CD4-positive, CD25-positive, alpha-beta regulatory T cell (primary cell): ENCODE measurements at regions not wholly inside any gene's neighbourhood (a gene's known extent, or its start where the extent isn't known, plus 50 kb on each side); places are given as distances from the start of the nearest gene placed in this dataset.

Experiments used
- ATAC-seq, 2 donors: fragments of 150-1000 bp; cut with Tn5 transposase; one replicate each; pipeline ENCODE4 v1.10.0; 2021; ENCODE audit warnings: low read depth in 2 of 2, moderate number of reproducible peaks in 2 of 2, moderate library complexity in 1 of 2
- DNase-seq, 3 donors: peaks; one replicate each; pipeline versions ENCODE4 v3.0.0 to v3.0.0-alpha.2; 2012 to 2022; ENCODE audit warnings: mixed read lengths in 1 of 3
- H3K27ac ChIP-seq: one replicate; pipeline ENCODE4 v1.7.0; 2013; ENCODE audit warnings: mild to moderate bottlenecking, low read length; ENCODE audit not compliant: insufficient read depth, poor library complexity, severe bottlenecking
- H3K27me3 ChIP-seq: one replicate; pipeline ENCODE4 v1.7.0; 2013; ENCODE audit warnings: low read length; ENCODE audit not compliant: control insufficient read depth, insufficient read depth
- H3K36me3 ChIP-seq: one replicate; pipeline ENCODE4 v1.7.0; 2013; ENCODE audit warnings: mild to moderate bottlenecking, low read length, moderate library complexity; ENCODE audit not compliant: control insufficient read depth, insufficient read depth
- H3K4me1 ChIP-seq: 2 replicates; pipeline ENCODE4 v1.7.0; 2013; ENCODE audit warnings: mild to moderate bottlenecking, low read length; ENCODE audit not compliant: insufficient read depth, control insufficient read depth, poor library complexity, severe bottlenecking
- H3K4me3 ChIP-seq: one replicate; pipeline ENCODE4 v1.7.0; 2013; ENCODE audit warnings: low read depth, mild to moderate bottlenecking, low read length, moderate library complexity
- H3K9me3 ChIP-seq, 2 experiments: 1 replicate in 1 of 2; 2 replicates in 1 of 2; pipeline ENCODE4 v1.7.0; 2013; ENCODE audit warnings: low read length in 2 of 2, mild to moderate bottlenecking in 1 of 2, moderate library complexity in 1 of 2; ENCODE audit not compliant: control insufficient read depth in 2 of 2
- H3K27ac Mint-ChIP-seq, 3 donors: one replicate each; pipeline ENCODE4 v1.8.0; 2020 to 2022; ENCODE audit warnings: mild to moderate bottlenecking in 3 of 3, mixed read lengths in 3 of 3, moderate library complexity in 2 of 3
- H3K27me3 Mint-ChIP-seq: one replicate; pipeline ENCODE4 v1.8.0; 2022; ENCODE audit warnings: mild to moderate bottlenecking, mixed read lengths
- H3K36me3 Mint-ChIP-seq: one replicate; pipeline ENCODE4 v1.8.0; 2020; ENCODE audit warnings: mixed read lengths
- H3K4me1 Mint-ChIP-seq, 4 donors: one replicate each; pipeline ENCODE4 v1.8.0; 2020 to 2022; ENCODE audit warnings: mixed read lengths in 4 of 4, mild to moderate bottlenecking in 1 of 4
- H3K4me3 Mint-ChIP-seq, 4 donors: one replicate each; pipeline ENCODE4 v1.8.0; 2020 to 2022; ENCODE audit warnings: mild to moderate bottlenecking in 4 of 4, mixed read lengths in 4 of 4, moderate library complexity in 3 of 4
- H3K9me3 Mint-ChIP-seq, 7 donors: one replicate each; pipeline ENCODE4 v1.8.0; 2020 to 2022; ENCODE audit warnings: mixed read lengths in 7 of 7, mild to moderate bottlenecking in 3 of 7, moderate library complexity in 2 of 7

DNA sequence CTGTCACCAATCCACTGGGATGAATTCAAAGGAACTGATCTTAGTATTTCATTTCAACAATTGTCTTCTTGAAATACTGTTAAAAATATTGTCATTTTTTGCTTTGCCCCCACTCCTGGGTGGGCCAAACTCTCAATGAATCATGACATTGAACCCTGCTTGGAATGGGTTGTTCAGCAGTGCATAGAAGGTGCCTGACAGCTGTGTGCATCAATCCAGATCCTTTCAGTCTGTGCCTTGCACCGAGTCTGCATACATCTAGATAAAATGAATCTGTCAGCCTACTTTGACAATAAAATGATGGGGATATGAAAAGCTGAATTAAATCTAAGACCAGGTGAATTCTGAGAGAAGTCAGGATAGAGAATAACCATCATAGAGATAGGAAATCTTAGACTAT, 706.6 kb downstream of the CBLN2 start:
- no peaks in the 10 kb centered on the region for H3K36me3 ChIP-seq
- no peaks in the 10 kb centered on the region for H3K9me3 ChIP-seq
- no peaks in the 10 kb centered on the region for H3K27me3 Mint-ChIP-seq
- H3K4me3 Mint-ChIP-seq, result no peak overlapping the region
- H3K36me3 Mint-ChIP-seq, result no peaks in the 10 kb centered on the region
- no peak overlapping the region for H3K27ac ChIP-seq
- no peaks in the 10 kb centered on the region for H3K27me3 ChIP-seq
- no peaks in the 10 kb centered on the region for H3K4me1 Mint-ChIP-seq
- H3K4me1 ChIP-seq, result no peaks in the 10 kb centered on the region
- no peak for ATAC-seq
- no peak overlapping the region for H3K27ac Mint-ChIP-seq
- peaks cover 0 to 6% (median 3%) of the 10 kb centered on the region in 7 donors for H3K9me3 Mint-ChIP-seq
- no peak for DNase-seq
- H3K4me3 ChIP-seq, result no peak overlapping the region

DNA sequence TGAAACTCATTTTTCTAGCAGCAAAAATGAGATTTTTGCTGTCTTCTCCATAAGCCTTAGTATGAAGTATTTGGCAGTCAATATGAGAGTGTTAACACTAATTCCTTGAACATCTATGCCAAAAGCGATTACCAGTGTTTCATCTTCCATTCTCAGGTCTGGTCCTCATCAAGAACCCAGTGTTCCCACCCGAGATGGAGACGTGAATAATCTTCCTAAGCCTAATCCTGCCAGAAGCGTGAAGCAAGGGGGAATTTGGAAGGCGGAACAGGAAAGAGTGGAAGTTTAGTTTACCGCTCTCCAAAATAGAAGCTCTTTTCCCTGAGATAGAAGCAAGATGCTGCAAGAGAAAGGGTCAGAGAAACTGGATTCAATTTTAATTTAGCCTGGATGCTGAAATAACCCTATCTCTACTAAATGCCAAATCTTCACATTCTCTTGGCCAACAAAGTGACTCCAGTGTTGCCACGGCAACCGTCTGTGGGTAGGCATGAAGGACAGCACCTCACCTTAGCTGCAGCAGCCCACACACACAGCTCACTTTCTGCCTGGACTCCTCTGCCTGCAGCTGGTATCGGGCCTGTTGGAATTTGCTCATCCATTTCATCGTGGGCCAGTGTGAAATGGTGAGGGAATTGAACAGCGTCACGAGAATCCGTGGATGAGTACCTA, 711.1 kb downstream of the CBLN2 start:
- Histone ChIP-seq H3K36me3 (no peaks in the 10 kb centered on the region), H3K9me3 (no peaks in the 10 kb centered on the region), H3K4me3 (no peak overlapping the region), H3K4me1 (no peaks in the 10 kb centered on the region), H3K27me3 (no peaks in the 10 kb centered on the region), H3K27ac (no peak overlapping the region)
- Mint-ChIP-seq H3K4me1 (no peaks in the 10 kb centered on the region), H3K4me3 (no peak overlapping the region), H3K9me3 (peaks cover 0 to 6% (median 2%) of the 10 kb centered on the region in 7 donors), H3K27ac (no peak overlapping the region), H3K27me3 (no peaks in the 10 kb centered on the region), H3K36me3 (no peaks in the 10 kb centered on the region)
- ATAC-seq, result no peak
- DNase-seq, result no peak

DNA sequence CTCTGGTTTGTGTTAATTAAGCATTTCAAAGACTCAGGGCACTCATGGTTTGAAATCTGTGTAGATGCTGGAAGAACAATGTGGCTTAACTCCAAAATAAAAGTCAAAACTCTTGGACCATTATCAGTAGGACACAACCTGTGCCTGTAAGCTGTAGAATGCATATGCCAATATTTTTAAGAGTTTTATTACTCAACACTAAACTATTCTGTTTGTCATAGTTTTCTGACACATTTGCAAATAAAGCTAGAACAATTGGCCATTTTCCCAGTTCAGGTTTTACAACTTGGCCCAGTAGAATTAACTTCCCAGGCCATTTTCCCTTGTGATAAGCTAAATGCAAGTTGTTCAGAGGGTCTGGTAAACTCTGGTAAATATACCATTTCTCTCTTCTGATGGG, 713.1 kb downstream of the CBLN2 start:
- no peaks in the 10 kb centered on the region for H3K36me3 Mint-ChIP-seq
- Histone ChIP-seq H3K36me3 (no peaks in the 10 kb centered on the region), H3K4me3 (no peak overlapping the region), H3K9me3 (no peaks in the 10 kb centered on the region), H3K27me3 (no peaks in the 10 kb centered on the region), H3K27ac (no peak overlapping the region), H3K4me1 (no peaks in the 10 kb centered on the region)
- H3K4me3 Mint-ChIP-seq, result no peak overlapping the region
- no peak overlapping the region for H3K27ac Mint-ChIP-seq
- no peaks in the 10 kb centered on the region for H3K27me3 Mint-ChIP-seq
- DNase-seq (no peak), ATAC-seq (no peak)
- H3K9me3 Mint-ChIP-seq, result peaks cover 0 to 3% (median 0%) of the 10 kb centered on the region in 7 donors
- H3K4me1 Mint-ChIP-seq, result no peaks in the 10 kb centered on the region

DNA sequence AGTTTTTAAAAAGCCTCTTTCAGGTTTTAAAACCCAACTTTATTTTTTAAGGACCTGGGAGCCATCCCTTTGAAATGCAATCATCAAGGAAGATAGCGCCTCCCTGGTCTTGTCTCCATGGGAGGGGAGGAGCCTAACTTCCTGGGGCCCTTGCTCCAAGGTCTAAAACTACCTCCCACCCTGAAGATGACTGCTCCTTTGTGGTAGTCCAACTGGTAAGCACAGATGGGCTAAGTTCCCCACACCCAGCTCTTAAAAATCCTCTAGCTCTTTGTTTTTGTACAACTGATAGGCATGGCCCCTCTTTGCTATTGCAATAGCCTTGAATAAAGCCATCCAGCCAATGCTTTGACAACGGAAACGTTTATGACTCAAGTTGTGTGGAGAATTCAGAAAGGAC, 716.8 kb downstream of the CBLN2 start:
- Mint-ChIP-seq H3K27ac (no peak overlapping the region), H3K4me1 (no peaks in the 10 kb centered on the region), H3K36me3 (no peaks in the 10 kb centered on the region), H3K4me3 (no peak overlapping the region), H3K27me3 (no peaks in the 10 kb centered on the region), H3K9me3 (peaks cover 0 to 3% (median 1%) of the 10 kb centered on the region in 7 donors)
- Histone ChIP-seq H3K4me1 (no peaks in the 10 kb centered on the region), H3K27me3 (no peaks in the 10 kb centered on the region), H3K27ac (no peak overlapping the region), H3K36me3 (no peaks in the 10 kb centered on the region), H3K9me3 (no peaks in the 10 kb centered on the region), H3K4me3 (no peak overlapping the region)
- DNase-seq (no peak), ATAC-seq (no peak)

DNA sequence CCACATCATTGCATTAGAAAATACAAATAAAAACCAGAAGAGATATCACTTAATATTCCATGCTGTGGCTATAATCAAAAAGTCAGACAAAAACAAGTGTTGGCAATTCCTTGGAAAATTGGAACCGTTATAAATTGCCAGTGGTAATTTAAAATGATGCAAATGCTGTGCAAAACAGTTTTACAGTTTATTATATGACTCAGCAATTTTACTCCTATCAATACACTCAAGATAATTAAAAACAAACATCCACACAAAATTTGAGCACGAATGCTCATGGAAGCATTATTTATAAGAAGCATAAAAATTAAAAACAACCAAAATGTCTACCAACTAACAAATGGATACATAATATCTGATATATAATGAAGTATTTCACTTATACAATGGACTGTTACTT, 728.8 kb downstream of the CBLN2 start:
- Histone ChIP-seq H3K36me3 (no peaks in the 10 kb centered on the region), H3K4me3 (no peak overlapping the region), H3K4me1 (no peaks in the 10 kb centered on the region), H3K27me3 (no peaks in the 10 kb centered on the region), H3K9me3 (peaks cover 0 to 6% of the 10 kb centered on the region in 2 experiments), H3K27ac (no peak overlapping the region)
- Mint-ChIP-seq H3K4me3 (no peak overlapping the region), H3K4me1 (no peaks in the 10 kb centered on the region), H3K27me3 (no peaks in the 10 kb centered on the region), H3K27ac (no peak overlapping the region), H3K36me3 (no peaks in the 10 kb centered on the region), H3K9me3 (peaks cover 0 to 14% (median 4%) of the 10 kb centered on the region in 7 donors)
- no peak for ATAC-seq
- no peak for DNase-seq

DNA sequence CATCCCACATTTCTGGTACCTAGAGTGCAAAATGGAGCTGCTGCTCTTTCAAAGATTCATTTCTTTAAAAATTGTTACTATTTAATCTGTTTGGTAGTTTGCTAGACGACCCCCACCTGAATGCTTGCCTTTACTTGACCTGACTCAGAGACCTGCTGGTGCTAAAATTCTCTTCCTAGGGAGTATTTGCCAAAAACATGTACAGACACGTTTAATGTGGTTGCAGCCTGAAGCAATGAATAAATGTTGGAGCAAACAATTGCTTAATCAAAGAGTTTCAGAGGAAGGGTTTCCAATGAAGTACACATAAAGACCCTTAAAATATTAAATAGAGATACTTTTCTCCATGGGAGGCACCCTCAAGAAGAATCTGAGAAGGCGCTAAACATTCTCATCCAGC, 734.4 kb downstream of the CBLN2 start:
- Mint-ChIP-seq H3K27me3 (no peaks in the 10 kb centered on the region), H3K9me3 (peaks cover 2 to 10% (median 7%) of the 10 kb centered on the region in 7 donors), H3K27ac (no peak overlapping the region), H3K36me3 (no peaks in the 10 kb centered on the region), H3K4me1 (no peaks in the 10 kb centered on the region), H3K4me3 (no peak overlapping the region)
- ATAC-seq (no peak), DNase-seq (no peak)
- peaks cover 0 to 6% of the 10 kb centered on the region in 2 experiments for H3K9me3 ChIP-seq
- no peaks in the 10 kb centered on the region for H3K27me3 ChIP-seq
- H3K4me3 ChIP-seq, result no peak overlapping the region
- H3K27ac ChIP-seq, result no peak overlapping the region
- no peaks in the 10 kb centered on the region for H3K4me1 ChIP-seq
- no peaks in the 10 kb centered on the region for H3K36me3 ChIP-seq

DNA sequence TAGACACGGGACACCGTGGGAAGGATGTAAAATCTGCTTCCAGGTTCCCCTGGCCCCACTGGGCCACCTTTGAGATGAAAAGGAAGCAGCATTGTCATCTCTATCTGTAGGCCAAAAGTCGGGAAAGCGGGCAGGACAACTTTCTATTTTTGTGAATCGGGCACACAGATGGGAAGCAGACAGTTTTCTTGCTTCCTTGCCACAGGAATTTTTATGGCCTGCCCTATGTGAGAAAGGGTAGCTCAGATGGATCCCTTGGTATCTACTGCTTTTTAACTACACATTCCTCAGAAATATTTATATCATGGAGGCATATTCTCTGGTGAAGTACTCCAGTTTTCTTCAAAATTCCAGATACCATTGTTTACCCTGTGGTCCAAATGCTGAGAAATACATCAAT, 735.5 kb downstream of the CBLN2 start:
- Histone ChIP-seq H3K4me3 (no peak overlapping the region), H3K4me1 (no peaks in the 10 kb centered on the region), H3K27ac (no peak overlapping the region), H3K27me3 (no peaks in the 10 kb centered on the region), H3K9me3 (peaks cover 0 to 3% of the 10 kb centered on the region in 2 experiments), H3K36me3 (no peaks in the 10 kb centered on the region)
- Mint-ChIP-seq H3K9me3 (peaks cover 1 to 13% (median 7%) of the 10 kb centered on the region in 7 donors), H3K27ac (no peak overlapping the region), H3K36me3 (no peaks in the 10 kb centered on the region), H3K4me1 (no peaks in the 10 kb centered on the region), H3K4me3 (no peak overlapping the region), H3K27me3 (no peaks in the 10 kb centered on the region)
- DNase-seq (no peak), ATAC-seq (no peak)

DNA sequence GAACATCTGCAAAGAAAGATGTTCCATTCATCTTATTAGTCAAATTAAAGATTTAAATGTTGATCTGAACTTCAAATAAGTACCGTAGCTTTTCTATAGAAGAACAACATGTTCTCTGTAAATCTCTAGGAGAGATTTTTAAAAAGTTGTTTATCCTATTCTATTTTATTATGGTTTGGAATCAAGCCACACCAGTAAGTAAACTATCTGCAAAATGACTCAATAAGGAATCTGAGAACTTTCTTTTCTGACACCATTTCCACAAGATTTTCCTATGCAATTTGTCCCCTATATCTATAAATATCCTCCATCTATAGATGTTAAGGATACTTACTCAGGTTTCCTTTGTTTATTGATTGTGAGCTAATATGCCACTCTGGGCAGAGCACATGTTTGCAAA, 736.6 kb downstream of the CBLN2 start:
- Mint-ChIP-seq H3K4me3 (no peak overlapping the region), H3K27me3 (no peaks in the 10 kb centered on the region), H3K4me1 (no peaks in the 10 kb centered on the region), H3K27ac (no peak overlapping the region), H3K9me3 (peaks cover 0 to 13% (median 4%) of the 10 kb centered on the region in 7 donors), H3K36me3 (no peaks in the 10 kb centered on the region)
- H3K36me3 ChIP-seq, result no peaks in the 10 kb centered on the region
- no peaks in the 10 kb centered on the region for H3K27me3 ChIP-seq
- H3K9me3 ChIP-seq, result no peaks in the 10 kb centered on the region
- H3K4me1 ChIP-seq, result no peaks in the 10 kb centered on the region
- H3K4me3 ChIP-seq, result no peak overlapping the region
- ATAC-seq (no peak), DNase-seq (no peak)
- no peak overlapping the region for H3K27ac ChIP-seq
